GM23248 (cell line): ENCODE measurements at regions not wholly inside any gene's neighbourhood (a gene's known extent, or its start where the extent isn't known, plus 50 kb on each side); places are given as distances from the start of the nearest gene placed in this dataset.

Experiments
- DNase-seq: peaks from one replicate; pipeline ENCODE4 v3.0.0-alpha.2; 2015
- H2AFZ ChIP-seq: fragments of 200-600 bp; sonication (generic); 2 replicates; pipeline ENCODE4 v1.6.1; 2016; ENCODE audit warnings: antibody characterized with exemption
- H3F3A ChIP-seq: fragments of 200-600 bp; sonication (generic); 2 replicates; pipeline ENCODE4 v1.6.1; 2016; ENCODE audit warnings: mild to moderate bottlenecking, antibody characterized with exemption, mixed run types; ENCODE audit not compliant: insufficient read depth
- H3K27ac ChIP-seq: fragments of 200-600 bp; sonication (generic); 2 replicates; pipeline ENCODE4 v1.5.1; 2016; ENCODE audit warnings: mild to moderate bottlenecking
- H3K27me3 ChIP-seq: fragments of 200-600 bp; sonication (generic); replicated peaks from 2 replicates; pipeline ENCODE4 v1.6.1; 2016; ENCODE audit warnings: mild to moderate bottlenecking; ENCODE audit not compliant: insufficient read depth
- H3K36me3 ChIP-seq: fragments of 200-600 bp; sonication (generic); 2 replicates; pipeline ENCODE4 v1.6.1; 2016; ENCODE audit warnings: low read depth, mild to moderate bottlenecking
- H3K4me1 ChIP-seq: fragments of 200-600 bp; sonication (generic); 2 replicates; pipeline ENCODE4 v1.6.1; 2016; ENCODE audit warnings: mild to moderate bottlenecking; ENCODE audit not compliant: insufficient read depth
- H3K4me2 ChIP-seq: fragments of 200-600 bp; sonication (generic); one replicate; pipeline ENCODE4 v1.6.1; 2016; ENCODE audit warnings: mild to moderate bottlenecking; ENCODE audit not compliant: unreplicated experiment
- H3K4me3 ChIP-seq: fragments of 200-600 bp; sonication (generic); 2 replicates; pipeline ENCODE4 v1.5.1; 2016; ENCODE audit warnings: mild to moderate bottlenecking
- H3K79me2 ChIP-seq: fragments of 200-600 bp; sonication (generic); 2 replicates; pipeline ENCODE4 v1.6.1; 2016; ENCODE audit warnings: mild to moderate bottlenecking; ENCODE audit not compliant: insufficient read depth
- H3K9ac ChIP-seq: fragments of 200-600 bp; sonication (generic); 2 replicates; pipeline ENCODE4 v1.6.1; 2016; ENCODE audit warnings: mild to moderate bottlenecking
- H3K9me2 ChIP-seq: fragments of 200-600 bp; sonication (generic); 2 replicates; pipeline ENCODE4 v1.6.1; 2016; ENCODE audit warnings: mixed run types, mild to moderate bottlenecking, moderate library complexity; ENCODE audit not compliant: insufficient read depth
- H3K9me3 ChIP-seq: fragments of 200-600 bp; sonication (generic); one replicate; pipeline ENCODE4 v1.6.1; 2017; ENCODE audit warnings: low read depth
- H4K20me1 ChIP-seq: fragments of 200-600 bp; sonication (generic); 2 replicates; pipeline ENCODE4 v1.6.0; 2016; ENCODE audit not compliant: insufficient read depth
- EZH2 ChIP-seq: fragments of 200-600 bp; sonication (generic); IDR thresholded peaks from 2 replicates; pipeline ENCODE4 v1.6.1; 2018; ENCODE audit warnings: antibody characterized with exemption, mild to moderate bottlenecking; ENCODE audit not compliant: insufficient read depth, poor library complexity, severe bottlenecking
- EZH2phosphoT487 ChIP-seq: fragments of 200-600 bp; sonication (generic); IDR thresholded peaks from 2 replicates; pipeline ENCODE4 v1.6.1; 2018; ENCODE audit warnings: antibody characterized with exemption, moderate library complexity, mild to moderate bottlenecking, low read depth; ENCODE audit not compliant: insufficient read depth
- WGBS, 2 experiments: methylation state at CpG; one replicate each; pipeline ENCODE4 v1.1.6; 2015 to 2017; ENCODE audit warnings: low lambda C conversion rate in 2 of 2, low coverage in 1 of 2; ENCODE audit errors: missing lambda C conversion rate in 2 of 2; 5-methylcytosine and 5-hydroxymethylcytosine counted together
- in situ Hi-C: fragments of 300-500 bp; cut with MboI; formaldehyde crosslinking; loops from 2 replicates; pipeline ENCODE4 v1.15.0; 2020

- Histone ChIP-seq H3K27ac (no peak overlapping the region), H3K9me2 (no peaks in the 10 kb centered on the region; the same call in 1 of the 2 replicates), H3K9me3 (no peaks in the 10 kb centered on the region), H3K4me2 (no peak overlapping the region), H3F3A (no peaks in the 10 kb centered on the region), H3K4me1 (no peaks in the 10 kb centered on the region), H3K9ac (no peak overlapping the region), H3K36me3 (no peaks in the 10 kb centered on the region), H4K20me1 (no peaks in the 10 kb centered on the region), H3K4me3 (no peak overlapping the region), H3K79me2 (no peaks in the 10 kb centered on the region), H3K27me3 (no peaks in the 10 kb centered on the region), H2AFZ (no peak overlapping the region)
- TF ChIP-seq EZH2phosphoT487 (no peak), EZH2 (no peak)
- 92 to 96% methylated on average over 3 of the region's 3 CpGs for WGBS, 2 experiments
- peak; percentile 9 for DNase-seq
- in situ Hi-C loops, result no loop called here
These were observed 184.6 kb downstream of the SLC6A15 start for GRCh38 chr12:84727961-84728360.

DNA sequence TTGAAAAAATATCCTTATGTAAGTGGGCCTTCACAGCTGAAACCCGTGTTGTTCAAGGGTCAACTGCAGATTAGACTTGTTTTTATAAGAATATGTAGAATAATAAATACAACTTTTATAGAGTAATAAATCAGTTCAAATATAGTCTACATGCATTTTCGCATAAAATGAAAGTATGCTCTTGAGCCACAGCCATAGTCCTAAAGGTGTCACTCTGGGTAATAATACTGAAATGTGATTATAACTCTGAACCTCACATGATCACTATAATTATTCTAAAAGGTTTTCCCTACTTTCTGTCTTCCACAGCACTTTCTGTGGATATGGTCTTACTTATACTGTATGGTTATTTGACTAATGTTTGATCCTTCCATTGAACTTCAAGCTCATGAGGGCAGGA, 185.8 kb downstream of the SLC6A15 start:
- no peak overlapping the region for H3K27ac ChIP-seq

GRCh38 chr12:84723988-84724387, 188.6 kb downstream of the SLC6A15 start:
- no peaks in the 10 kb centered on the region for H3K4me1 ChIP-seq
- H3K9ac ChIP-seq, result no peak overlapping the region
- H4K20me1 ChIP-seq, result no peaks in the 10 kb centered on the region
- TF ChIP-seq EZH2phosphoT487 (no peak), EZH2 (no peak)
- H3K4me3 ChIP-seq, result no peak overlapping the region
- no peaks in the 10 kb centered on the region for H3K27me3 ChIP-seq
- no peaks in the 10 kb centered on the region; the same call in 1 of the 2 replicates for H3K9me2 ChIP-seq
- no peak overlapping the region for H3K4me2 ChIP-seq
- no peaks in the 10 kb centered on the region for H3K36me3 ChIP-seq
- H3K79me2 ChIP-seq, result no peaks in the 10 kb centered on the region
- 46 to 48% methylated on average over 2 of the region's 2 CpGs for WGBS, 2 experiments
- no peaks in the 10 kb centered on the region for H3K9me3 ChIP-seq
- no peak overlapping the region for H3K27ac ChIP-seq
- no peaks in the 10 kb centered on the region for H3F3A ChIP-seq
- H2AFZ ChIP-seq, result no peak overlapping the region
- in situ Hi-C loops, result no loop called here
- no peak for DNase-seq

More for the DNA sequence above, 185.8 kb downstream of the SLC6A15 start:
- Histone ChIP-seq H3K4me2 (no peak overlapping the region), H3K9me2 (no peaks in the 10 kb centered on the region; the same call in none of the 2 replicates), H3K79me2 (no peaks in the 10 kb centered on the region), H3K27me3 (no peaks in the 10 kb centered on the region), H3F3A (no peaks in the 10 kb centered on the region), H3K4me1 (no peaks in the 10 kb centered on the region), H3K36me3 (no peaks in the 10 kb centered on the region), H4K20me1 (no peaks in the 10 kb centered on the region), H2AFZ (no peak overlapping the region), H3K9me3 (no peaks in the 10 kb centered on the region), H3K9ac (no peak overlapping the region), H3K4me3 (no peak overlapping the region)
- in situ Hi-C loops, result no loop called here
- TF ChIP-seq EZH2phosphoT487, result no peak
- TF ChIP-seq EZH2, result no peak
- DNase-seq, result no peak
- WGBS, 2 experiments, result 75 to 78% methylated on average over 2 of the region's 2 CpGs

- no peak overlapping the region for H3K27ac ChIP-seq
- H3K9me3 ChIP-seq, result no peaks in the 10 kb centered on the region
- in situ Hi-C loops, result no loop called here
- H3K4me1 ChIP-seq, result peaks cover 5% of the 10 kb centered on the region; the same call in 1 of the 2 replicates
- H2AFZ ChIP-seq, result 0 out of 2 replicates have a peak overlapping the region, but pooled peaks have one; percentile 25
- no peak for TF ChIP-seq EZH2phosphoT487
- no peak for TF ChIP-seq EZH2
- H3K36me3 ChIP-seq, result no peaks in the 10 kb centered on the region
- no peak overlapping the region for H3K4me2 ChIP-seq
- no peaks in the 10 kb centered on the region for H3F3A ChIP-seq
- H4K20me1 ChIP-seq, result no peaks in the 10 kb centered on the region
- no peaks in the 10 kb centered on the region for H3K27me3 ChIP-seq
- 10 to 11% methylated on average over 1 of the region's 1 CpG for WGBS, 2 experiments
- no peak overlapping the region for H3K4me3 ChIP-seq
- H3K79me2 ChIP-seq, result no peaks in the 10 kb centered on the region
- no peak overlapping the region for H3K9ac ChIP-seq
- no peak for DNase-seq
- no peaks in the 10 kb centered on the region; the same call in 1 of the 2 replicates for H3K9me2 ChIP-seq
These were observed 192.6 kb downstream of the SLC6A15 start for GRCh38 chr12:84719997-84720396.

DNA sequence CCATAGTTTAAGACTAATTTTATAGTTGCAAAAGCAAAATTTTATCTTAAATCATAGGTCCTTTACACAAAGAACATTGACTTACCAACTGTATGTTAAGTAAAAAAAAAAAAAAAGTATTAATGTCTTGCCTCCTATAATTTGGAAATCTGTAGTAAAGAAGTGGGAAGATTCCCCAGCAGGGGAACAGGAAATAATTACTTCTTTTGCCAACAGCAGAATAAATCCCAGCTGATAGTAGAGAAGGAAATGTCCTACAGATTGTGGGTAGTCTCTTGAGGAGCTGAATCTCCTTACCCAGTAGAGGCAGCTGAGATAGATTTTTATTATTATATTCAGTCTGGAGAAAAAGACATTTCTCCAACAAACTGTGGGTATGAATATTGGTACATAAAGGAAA, 193.7 kb downstream of the SLC6A15 start:
- H2AFZ ChIP-seq, result no peak overlapping the region
- in situ Hi-C loops, result no loop called here
- TF ChIP-seq EZH2phosphoT487 (no peak), EZH2 (no peak)
- H4K20me1 ChIP-seq, result no peaks in the 10 kb centered on the region
- no peak for DNase-seq
- H3K4me2 ChIP-seq, result no peak overlapping the region
- no peaks in the 10 kb centered on the region for H3F3A ChIP-seq
- no peak overlapping the region for H3K9ac ChIP-seq
- peaks cover 10% of the 10 kb centered on the region; the same call in 1 of the 2 replicates for H3K4me1 ChIP-seq
- H3K9me3 ChIP-seq, result no peaks in the 10 kb centered on the region
- no peaks in the 10 kb centered on the region for H3K36me3 ChIP-seq
- H3K79me2 ChIP-seq, result no peaks in the 10 kb centered on the region
- H3K27me3 ChIP-seq, result no peaks in the 10 kb centered on the region
- H3K27ac ChIP-seq, result no peak overlapping the region
- H3K4me3 ChIP-seq, result no peak overlapping the region
- H3K9me2 ChIP-seq, result no peaks in the 10 kb centered on the region; the same call in 1 of the 2 replicates
